ENCODE measurements at regions not wholly inside any gene's neighbourhood (a gene's known extent, or its start where the extent isn't known, plus 50 kb on each side); places are given as distances from the start of the nearest gene placed in this dataset.
A peak's percentile ranks its signal among the peaks of the same experiment; 100 is the strongest.

- TF ChIP-seq CTCF (IDR thresholded peaks at IDR 0.05) (peak; percentile 81 to 94 (median 88)), POLR2A (IDR thresholded peaks at IDR 0.05) (no peak)
- WGBS, 4 donors = 43 to 69% (median 48%) methylated on average over 22 to 31 of the region's 31 CpGs
- Histone ChIP-seq H3K9me3 (no peaks in the 10 kb centered on the region), H3K27me3 (peaks cover 18 to 97% (median 68%) of the 10 kb centered on the region in 9 donors), H3K27ac (no peak overlapping the region), H3K4me1 (no peaks in the 10 kb centered on the region), H3K36me3 (no peaks in the 10 kb centered on the region), H3K4me3 (no peak overlapping the region)
- intact Hi-C loops (cut with DNase I) = loop anchor here (1.0 to 10.0 kb wide), 15 partner anchors 205 to 529 kb away; partner anchors contain the start of gene C1QTNF1 (in 2 of the 10)
- peak; percentile 74 to 87 (median 77) for DNase-seq
- peak; percentile 57 to 88 (median 81) for ATAC-seq
Observed at GRCh38 chr17:79393358-79394052, 217.3 kb downstream of the RBFOX3 start.

- 88 to 95% (median 91%) methylated on average over 5 of the region's 5 CpGs for WGBS, 4 donors
- ATAC-seq (no peak), DNase-seq (no peak)
- TF ChIP-seq CTCF (IDR thresholded peaks at IDR 0.05) (no peak), POLR2A (IDR thresholded peaks at IDR 0.05) (no peak)
- Histone ChIP-seq H3K27ac (no peak overlapping the region), H3K36me3 (no peaks in the 10 kb centered on the region), H3K27me3 (peaks cover 15 to 96% (median 65%) of the 10 kb centered on the region in 9 donors), H3K4me1 (no peaks in the 10 kb centered on the region), H3K9me3 (no peaks in the 10 kb centered on the region), H3K4me3 (no peak overlapping the region)
- intact Hi-C loops (cut with DNase I) = loop anchor here (2.0 to 10.0 kb wide), 14 partner anchors 204 to 528 kb away; partner anchors contain the start of gene C1QTNF1 (in 2 of the 10)
Observed at GRCh38 chr17:79392598-79392997, 218.3 kb downstream of the RBFOX3 start.

- peak in 3 of 4 donors; percentile 24 to 65 (median 57) for ATAC-seq
- no peak overlapping the region for H3K27ac ChIP-seq
- peaks cover 20 to 96% (median 61%) of the 10 kb centered on the region in 9 donors for H3K27me3 ChIP-seq
- H3K36me3 ChIP-seq = no peaks in the 10 kb centered on the region
- WGBS, 4 donors = 24 to 46% (median 26%) methylated on average over 16 to 31 of the region's 31 CpGs
- H3K9me3 ChIP-seq = no peaks in the 10 kb centered on the region
- peak; percentile 55 to 78 (median 70) for DNase-seq
- H3K4me3 ChIP-seq = no peak overlapping the region
- intact Hi-C loops (cut with DNase I) = loop anchor here (1.0 to 10.0 kb wide), 16 partner anchors 203 to 527 kb away; partner anchors contain the start of gene C1QTNF1 (in 2 of the 10)
- no peaks in the 10 kb centered on the region for H3K4me1 ChIP-seq
- TF ChIP-seq POLR2A (IDR thresholded peaks at IDR 0.05) = no peak
- peak; percentile 82 to 92 (median 88) for TF ChIP-seq CTCF (IDR thresholded peaks at IDR 0.05)
Observed at GRCh38 chr17:79391376-79392233, 219.2 kb downstream of the RBFOX3 start.

GRCh38 chr17:79389896-79390295 lies 221.0 kb downstream of the RBFOX3 start:
- no peaks in the 10 kb centered on the region for H3K9me3 ChIP-seq
- WGBS, 4 donors = 79 to 92% (median 85%) methylated on average over 3 to 19 of the region's 19 CpGs
- ATAC-seq = no peak
- DNase-seq = no peak
- no peak overlapping the region for H3K27ac ChIP-seq
- H3K4me1 ChIP-seq = no peaks in the 10 kb centered on the region
- intact Hi-C loops (cut with DNase I) = loop anchor here in 9 of 10 donors (2.0 to 10.0 kb wide), 13 partner anchors 201 to 525 kb away; partner anchors contain the start of gene C1QTNF1 (in 2 of the 9)
- TF ChIP-seq POLR2A (IDR thresholded peaks at IDR 0.05) (no peak), CTCF (IDR thresholded peaks at IDR 0.05) (no peak)
- H3K27me3 ChIP-seq = peaks cover 18 to 83% (median 45%) of the 10 kb centered on the region in 9 donors
- no peak overlapping the region for H3K4me3 ChIP-seq
- H3K36me3 ChIP-seq = no peaks in the 10 kb centered on the region
